Osteocyte (in vitro differentiated cells): ENCODE measurements at regions not wholly inside any gene's neighbourhood (a gene's known extent, or its start where the extent isn't known, plus 50 kb on each side); places are given as distances from the start of the nearest gene placed in this dataset.

Experiments used
- DNase-seq: peaks from one replicate; pipeline ENCODE4 v3.0.0; 2021; ENCODE audit warnings: mixed read lengths; ENCODE audit not compliant: unreplicated experiment; ENCODE audit errors: extremely low spot score
- H3K27ac Mint-ChIP-seq: one replicate; pipeline ENCODE4 v1.8.0; 2021; ENCODE audit warnings: mild to moderate bottlenecking, mixed read lengths; ENCODE audit not compliant: unreplicated experiment
- H3K27me3 Mint-ChIP-seq: one replicate; pipeline ENCODE4 v1.8.0; 2021; ENCODE audit warnings: mixed read lengths; ENCODE audit not compliant: unreplicated experiment
- H3K36me3 Mint-ChIP-seq: one replicate; pipeline ENCODE4 v1.8.0; 2021; ENCODE audit warnings: mixed read lengths; ENCODE audit not compliant: unreplicated experiment
- H3K4me1 Mint-ChIP-seq: one replicate; pipeline ENCODE4 v1.8.0; 2021; ENCODE audit warnings: mixed read lengths; ENCODE audit not compliant: unreplicated experiment
- H3K4me3 Mint-ChIP-seq: one replicate; pipeline ENCODE4 v1.8.0; 2021; ENCODE audit warnings: mild to moderate bottlenecking, moderate library complexity, mixed read lengths; ENCODE audit not compliant: unreplicated experiment
- H3K9me3 Mint-ChIP-seq: one replicate; pipeline ENCODE4 v1.8.0; 2021; ENCODE audit warnings: mixed read lengths; ENCODE audit not compliant: unreplicated experiment
- CTCF ChIP-seq: fragments of 200-600 bp; sonication (generic); IDR thresholded peaks from 2 replicates; pipeline ENCODE4 v1.5.0; 2021; ENCODE audit warnings: antibody characterized with exemption, mild to moderate bottlenecking, moderate library complexity

DNA sequence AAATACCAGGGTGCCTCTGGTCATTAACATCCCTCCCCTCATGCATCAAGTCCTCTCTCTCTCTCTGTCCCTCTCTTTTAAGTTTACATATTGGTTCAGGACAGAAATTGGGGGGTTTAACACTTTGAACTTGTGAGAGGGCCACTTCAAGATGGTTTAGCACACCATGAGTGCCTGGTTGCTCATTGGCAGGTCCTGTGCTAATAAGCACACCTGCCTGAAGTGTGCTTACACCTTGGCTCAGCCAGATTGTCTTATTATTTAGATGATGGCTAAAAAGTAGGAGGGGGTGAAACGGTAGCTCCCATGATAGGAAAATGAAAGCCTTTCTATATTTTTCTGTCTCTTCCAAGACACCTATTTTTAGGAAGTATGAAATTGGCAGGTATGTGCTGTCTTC lies 205.8 kb downstream of the ARL6IP6 start:
- Mint-ChIP-seq H3K9me3 (no peaks in the 10 kb centered on the region), H3K4me1 (no peaks in the 10 kb centered on the region), H3K27ac (no peak overlapping the region), H3K36me3 (no peaks in the 10 kb centered on the region), H3K4me3 (no peak overlapping the region), H3K27me3 (no peaks in the 10 kb centered on the region)
- DNase-seq: no peak
- TF ChIP-seq CTCF: no peak

GRCh38 chr2:152920846-152921245 lies 202.4 kb downstream of the ARL6IP6 start:
- Mint-ChIP-seq H3K27ac (no peak overlapping the region), H3K4me1 (no peaks in the 10 kb centered on the region), H3K36me3 (no peaks in the 10 kb centered on the region), H3K4me3 (no peak overlapping the region), H3K27me3 (no peaks in the 10 kb centered on the region), H3K9me3 (no peaks in the 10 kb centered on the region)
- DNase-seq: no peak
- TF ChIP-seq CTCF: no peak

GRCh38 chr2:152910970-152911369 lies 192.6 kb downstream of the ARL6IP6 start:
- H3K27me3 Mint-ChIP-seq: no peaks in the 10 kb centered on the region
- no peak for DNase-seq
- no peak overlapping the region for H3K27ac Mint-ChIP-seq
- no peaks in the 10 kb centered on the region for H3K36me3 Mint-ChIP-seq
- H3K4me3 Mint-ChIP-seq: no peak overlapping the region
- no peaks in the 10 kb centered on the region for H3K9me3 Mint-ChIP-seq
- no peaks in the 10 kb centered on the region for H3K4me1 Mint-ChIP-seq
- no peak for TF ChIP-seq CTCF

- no peak overlapping the region for H3K4me3 Mint-ChIP-seq
- H3K27ac Mint-ChIP-seq: no peak overlapping the region
- DNase-seq: no peak
Measured at GRCh38 chr2:152907046-152907445, 188.6 kb downstream of the ARL6IP6 start.

DNA sequence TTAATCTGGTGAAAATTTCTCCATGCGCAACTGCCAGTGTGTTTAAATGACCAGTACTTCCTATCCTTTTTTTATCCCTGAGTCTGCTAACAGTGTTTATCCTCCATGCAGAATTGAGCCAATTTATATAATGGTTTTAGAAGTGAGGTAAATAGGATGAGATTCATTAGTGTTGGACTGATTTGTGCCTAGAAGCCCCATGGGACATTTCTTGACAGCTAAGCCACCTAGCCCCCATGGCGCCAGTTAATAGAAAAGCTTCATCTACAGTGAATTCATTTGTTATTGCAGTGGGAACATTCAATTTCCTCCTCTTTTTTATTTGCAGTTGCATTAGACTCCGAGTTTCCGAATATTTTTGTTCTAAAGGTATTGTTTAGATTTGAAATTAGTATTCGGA lies 175.6 kb downstream of the ARL6IP6 start:
- no peaks in the 10 kb centered on the region for H3K27me3 Mint-ChIP-seq
- TF ChIP-seq CTCF: no peak
- no peak for DNase-seq
- no peak overlapping the region for H3K27ac Mint-ChIP-seq
- no peak overlapping the region for H3K4me3 Mint-ChIP-seq
- H3K9me3 Mint-ChIP-seq: peaks cover 5% of the 10 kb centered on the region
- H3K4me1 Mint-ChIP-seq: no peaks in the 10 kb centered on the region
- no peaks in the 10 kb centered on the region for H3K36me3 Mint-ChIP-seq

More at GRCh38 chr2:152907046-152907445, 188.6 kb downstream of the ARL6IP6 start:
- H3K4me1 Mint-ChIP-seq: no peaks in the 10 kb centered on the region
- no peaks in the 10 kb centered on the region for H3K36me3 Mint-ChIP-seq
- H3K27me3 Mint-ChIP-seq: no peaks in the 10 kb centered on the region
- no peaks in the 10 kb centered on the region for H3K9me3 Mint-ChIP-seq
- TF ChIP-seq CTCF: no peak
